ENCODE measurements at regions not wholly inside any gene's neighbourhood (a gene's known extent, or its start where the extent isn't known, plus 50 kb on each side); places are given as distances from the start of the nearest gene placed in this dataset.
"Not testable (repeated sequence)": the region's sequence is repeated elsewhere in the genome, so short reads cannot be mapped to it uniquely, and the experiment has no call there.

DNA sequence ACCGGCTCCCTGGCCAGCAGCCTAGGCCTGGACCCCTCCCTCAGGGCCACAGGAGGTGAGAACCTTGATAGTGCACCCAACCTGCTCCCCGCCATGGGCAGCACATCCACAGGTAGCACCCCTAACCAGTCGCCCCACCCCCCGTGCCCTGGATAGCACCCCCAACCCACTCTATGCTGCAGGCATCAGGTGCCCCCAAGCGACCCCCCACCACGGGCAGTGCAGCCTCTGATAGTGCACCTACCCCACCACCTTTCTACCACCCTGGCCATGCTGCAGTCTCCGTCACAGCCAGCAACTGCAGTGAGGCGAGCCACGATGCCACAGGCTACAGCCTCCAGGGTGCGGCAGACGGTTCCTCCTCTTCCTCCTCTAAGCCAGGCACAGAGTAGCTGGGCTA, 55.6 kb downstream of the SOWAHC start:
- no peak for DNase-seq (ENCODE audit: low read depth in 3 of 3)

- no peak for DNase-seq (ENCODE audit: low read depth in 3 of 3)
These were observed 56.6 kb downstream of the SOWAHC start for GRCh38 chr2:109670556-109671411.

GRCh38 chr2:109674894-109675534, 60.9 kb downstream of the SOWAHC start:
- no peak for DNase-seq (ENCODE audit: low read depth in 3 of 3)

DNA sequence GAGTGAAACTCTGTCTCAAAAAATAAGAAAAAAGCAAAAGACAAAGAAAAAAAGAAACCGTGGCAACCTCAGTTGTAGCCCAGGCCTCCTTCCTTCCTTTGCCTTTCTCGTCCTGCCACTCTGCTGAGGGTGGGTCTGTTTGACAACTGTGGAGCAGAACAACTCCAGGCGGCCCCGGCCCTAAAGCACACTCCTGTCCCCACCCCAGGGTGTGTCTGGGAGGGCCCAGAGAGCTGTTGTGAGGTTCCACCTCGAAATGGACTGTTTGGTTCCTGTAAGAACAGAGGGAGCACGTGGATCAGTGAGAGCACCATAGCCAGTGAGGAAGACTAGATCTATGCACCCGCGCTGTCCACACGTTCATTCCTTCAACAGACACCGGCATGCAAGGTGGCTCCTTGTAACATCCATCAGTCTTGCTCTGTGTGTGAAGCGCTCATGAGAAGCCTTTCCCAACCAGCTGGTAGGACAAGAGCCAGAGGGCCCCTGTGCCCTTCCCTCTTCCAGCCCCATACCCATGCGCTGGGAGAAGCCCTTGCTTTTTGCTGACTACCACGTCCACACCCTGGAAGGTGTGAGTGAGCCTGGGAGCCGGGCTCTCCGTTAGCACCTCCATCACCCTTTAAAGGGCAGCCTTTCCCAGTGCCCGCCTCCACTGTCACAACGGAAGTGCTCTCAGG, 61.6 kb downstream of the SOWAHC start:
- DNase-seq (ENCODE audit: low read depth in 3 of 3), result no peak

DNA sequence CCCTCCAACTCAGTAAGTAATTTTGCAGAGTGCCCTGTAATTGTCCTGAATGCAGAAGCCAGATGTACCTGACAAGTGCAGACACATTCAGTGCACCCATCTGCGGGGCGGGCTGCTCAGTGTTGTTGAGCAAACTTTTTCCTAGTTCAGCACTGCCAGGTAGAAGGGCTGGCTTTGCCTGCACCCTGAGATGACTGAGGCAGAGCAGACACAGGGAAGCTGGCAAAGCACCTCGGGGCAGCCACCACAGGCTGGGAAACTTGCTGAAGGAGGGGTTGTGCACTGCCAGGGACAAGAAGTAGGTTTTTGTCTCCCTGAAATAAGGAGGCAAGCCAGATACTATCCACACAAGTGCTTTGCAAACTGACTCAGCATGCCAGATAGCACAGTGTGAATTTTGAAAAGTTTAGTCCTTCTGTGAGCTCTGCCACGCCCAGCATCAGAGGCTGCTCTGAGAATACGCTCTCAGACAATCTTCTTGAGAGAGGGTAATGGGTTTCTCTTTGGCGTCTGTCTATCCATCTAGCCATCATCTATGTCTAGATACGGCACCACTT, 62.3 kb downstream of the SOWAHC start:
- no peak for DNase-seq (ENCODE audit: low read depth in 3 of 3)

DNA sequence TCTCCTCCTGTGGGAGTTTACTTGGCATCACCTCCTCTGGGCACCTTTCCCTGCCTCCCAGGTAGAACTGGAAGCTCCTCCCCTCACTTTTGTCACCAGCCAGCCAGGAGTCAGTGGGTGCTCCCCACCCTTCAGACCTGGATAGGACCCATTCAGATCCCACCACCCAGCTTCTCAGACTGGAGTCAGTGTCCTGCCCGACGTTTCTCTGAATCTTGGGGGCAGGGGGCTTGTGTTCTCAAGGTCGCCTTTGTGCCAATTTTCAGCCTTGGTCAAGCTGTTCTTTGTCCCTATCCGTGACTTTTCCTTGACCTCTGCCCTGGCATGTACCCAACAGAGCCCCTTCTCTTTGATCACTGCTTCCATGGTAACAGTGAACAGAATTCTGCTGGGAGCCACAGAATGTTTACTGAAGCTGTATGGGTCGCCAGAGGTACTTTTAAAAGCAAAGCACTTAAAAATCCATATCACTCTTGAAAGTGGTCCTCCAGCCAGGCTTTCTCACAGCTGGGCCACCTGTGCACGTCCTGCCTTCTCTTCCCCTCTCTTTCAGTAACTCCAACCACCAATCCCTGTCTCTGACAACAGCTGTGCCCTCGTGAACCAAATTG, 63.1 kb downstream of the SOWAHC start:
- DNase-seq (ENCODE audit: low read depth in 3 of 3), result not testable (repeated sequence)

GRCh38 chr2:109677835-109678580, 63.8 kb downstream of the SOWAHC start:
- DNase-seq (ENCODE audit: low read depth in 3 of 3), result no peak

DNA sequence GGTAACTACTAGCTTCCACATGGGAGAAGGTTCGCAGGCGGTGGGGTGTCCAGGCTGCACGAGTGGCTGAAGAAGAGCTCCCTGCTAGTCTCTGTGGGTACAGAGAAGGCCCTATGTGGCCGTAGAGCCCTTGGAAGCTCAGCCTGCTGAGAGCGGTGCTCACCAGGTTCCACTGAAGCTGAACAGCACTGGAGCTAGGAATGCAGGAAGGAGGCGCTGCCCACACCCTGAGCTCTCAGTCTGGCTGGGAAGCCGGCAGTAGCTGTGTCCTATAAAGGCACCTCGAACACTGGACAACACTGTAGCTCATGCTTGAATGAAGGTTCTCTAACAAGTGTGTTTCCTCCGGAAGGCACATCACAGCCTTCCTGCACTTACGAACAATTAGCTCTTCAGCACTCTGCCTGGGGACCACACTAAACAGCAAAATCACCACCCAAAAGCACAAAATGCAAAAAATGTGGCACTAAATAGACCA, 64.6 kb downstream of the SOWAHC start:
- DNase-seq (ENCODE audit: low read depth in 3 of 3), result not testable (repeated sequence)

DNA sequence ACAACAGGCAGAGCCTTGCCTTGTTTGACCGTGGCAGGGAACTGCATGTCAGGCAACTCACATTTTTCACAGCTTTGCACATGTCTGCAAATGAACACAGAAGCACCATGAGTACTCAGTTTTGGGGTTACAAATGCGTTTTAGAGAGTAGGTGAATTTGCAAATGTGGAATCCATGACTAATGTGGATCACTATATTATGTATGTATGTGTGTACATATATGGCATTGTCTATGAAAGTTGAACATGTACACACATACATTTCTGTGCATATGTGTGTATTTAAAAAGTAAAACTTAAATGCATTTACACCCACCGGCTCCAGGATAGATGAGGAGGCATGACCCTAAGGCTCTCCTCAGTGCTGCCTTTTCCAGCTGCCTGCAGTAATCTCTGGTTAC, 65.1 kb downstream of the SOWAHC start:
- no peak for DNase-seq (ENCODE audit: low read depth in 3 of 3)

- no peak for DNase-seq (ENCODE audit: low read depth in 3 of 3)
These were observed 65.5 kb downstream of the SOWAHC start for GRCh38 chr2:109679626-109680025.

DNA sequence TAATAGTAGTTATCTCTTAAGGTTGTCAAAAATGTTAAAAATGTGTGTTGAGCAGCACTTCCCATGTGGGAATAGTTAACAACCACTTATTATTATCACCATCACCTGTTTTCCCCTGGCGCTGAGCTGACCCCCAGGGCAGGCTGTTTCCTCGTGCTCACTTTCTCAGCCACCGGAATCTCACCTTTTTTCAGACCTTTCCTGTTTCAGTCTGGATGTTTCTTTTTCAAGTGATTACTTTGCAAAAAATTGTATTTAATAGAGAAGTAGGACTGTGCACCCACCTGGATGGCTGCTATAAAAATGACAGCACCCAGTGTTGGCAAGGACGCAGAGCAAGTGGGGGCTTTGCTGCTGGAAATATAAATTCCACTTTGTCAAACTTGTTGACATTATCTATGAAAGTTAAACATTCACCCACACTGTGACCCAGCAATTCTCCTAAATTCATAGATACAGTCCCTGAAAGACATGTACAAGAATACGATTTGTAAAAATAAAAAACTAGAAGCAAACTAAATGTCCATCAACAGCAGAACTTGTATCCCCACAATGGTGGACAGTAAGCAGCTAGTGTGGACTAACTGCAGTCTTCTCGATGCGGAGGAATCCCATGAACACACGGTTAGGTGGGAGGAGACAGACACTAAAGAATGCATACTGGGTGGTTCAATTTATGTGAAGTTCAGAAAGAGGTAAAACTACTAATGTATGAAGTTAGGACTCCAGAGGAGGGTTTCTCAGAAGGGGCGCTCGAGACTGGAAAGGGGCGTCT, 66.5 kb downstream of the SOWAHC start:
- no peak for DNase-seq (ENCODE audit: low read depth in 3 of 3)

GRCh38 chr2:109681633-109682380, 67.6 kb downstream of the SOWAHC start:
- DNase-seq (ENCODE audit: low read depth in 3 of 3), result no peak

GRCh38 chr2:109683452-109683851, 69.3 kb downstream of the SOWAHC start:
- DNase-seq (ENCODE audit: low read depth in 3 of 3), result no peak

DNA sequence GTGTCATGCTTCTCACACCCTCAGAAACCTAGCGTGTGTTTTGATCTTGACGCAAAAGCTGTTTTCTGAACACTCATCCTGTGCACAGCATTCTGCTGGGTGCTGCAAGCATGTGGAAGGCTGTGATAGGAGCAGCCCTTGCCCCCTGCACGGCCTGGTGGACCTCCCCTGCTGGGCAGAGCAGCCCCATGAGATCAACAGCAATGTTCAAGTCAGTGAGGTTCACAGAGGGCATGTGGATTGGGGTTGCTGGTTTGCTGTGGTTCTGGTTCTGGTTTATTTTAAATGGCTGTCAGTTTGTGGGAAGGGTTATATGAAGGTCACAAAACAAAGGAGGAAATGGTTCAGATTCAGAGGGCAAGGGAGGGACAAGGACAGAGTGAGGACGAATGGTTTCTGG, 71.3 kb downstream of the SOWAHC start:
- no peak for DNase-seq (ENCODE audit: low read depth in 3 of 3)

DNA sequence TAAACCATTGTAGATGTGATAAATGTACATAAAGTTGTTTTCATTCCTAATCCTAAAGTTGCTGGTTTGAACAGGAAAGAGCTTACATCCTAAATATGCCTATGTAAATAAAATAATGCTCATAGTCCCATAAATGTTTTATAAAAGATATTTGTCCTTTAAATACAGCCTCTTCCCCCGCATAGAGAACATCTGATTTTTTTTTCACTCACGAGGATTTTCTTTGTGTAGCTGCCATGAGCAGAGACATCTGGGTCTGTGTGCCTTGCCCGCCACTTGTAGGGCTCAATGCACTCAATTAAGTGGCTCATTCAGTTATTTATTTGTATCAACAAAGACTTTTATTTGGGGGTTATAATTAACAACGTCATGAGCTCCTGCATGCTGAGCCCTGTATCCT, 72.8 kb downstream of the SOWAHC start:
- DNase-seq (ENCODE audit: low read depth in 3 of 3), result no peak

- DNase-seq (ENCODE audit: low read depth in 3 of 3), result no peak
These were observed 75.2 kb downstream of the SOWAHC start for GRCh38 chr2:109689182-109689930.

GRCh38 chr2:109689973-109690372, 75.8 kb downstream of the SOWAHC start:
- no peak for DNase-seq (ENCODE audit: low read depth in 3 of 3)

DNA sequence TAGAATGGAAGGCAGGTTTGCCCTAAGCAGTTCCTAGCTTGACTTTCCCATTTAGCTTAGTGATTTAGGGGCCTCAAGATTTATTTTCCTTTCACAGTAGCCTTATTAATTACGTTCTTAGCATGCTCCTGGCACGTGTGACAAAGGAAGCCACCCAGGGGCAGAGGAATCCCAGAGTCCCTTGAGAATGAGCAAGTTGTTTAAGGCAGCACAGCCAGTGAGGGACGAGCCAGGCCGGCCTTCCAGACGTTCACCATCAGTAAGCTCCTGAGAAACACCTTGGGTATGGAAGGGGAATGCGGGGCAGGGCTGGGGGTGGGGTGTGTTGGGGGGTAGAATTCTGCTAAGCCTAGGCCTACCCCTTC, 76.3 kb downstream of the SOWAHC start:
- no peak for DNase-seq (ENCODE audit: low read depth in 3 of 3)

All from stimulated activated CD4-positive, alpha-beta T cell treated with anti-CD3 and anti-CD28 coated beads, TNF-alpha, amount 100 ng/mL, for 24 hours (primary cell).